Loucy (cell line): ENCODE measurements at regions not wholly inside any gene's neighbourhood (a gene's known extent, or its start where the extent isn't known, plus 50 kb on each side); places are given as distances from the start of the nearest gene placed in this dataset.

Experiments
- EZH2phosphoT487 ChIP-seq: fragments of 200-600 bp; IDR thresholded peaks from 2 replicates; pipeline ENCODE4 v1.6.1; 2018; ENCODE audit warnings: antibody characterized with exemption, mild to moderate bottlenecking, moderate library complexity, borderline replicate concordance
- TF ChIP-seq, protein P1 (sequence below): fragments of 200-600 bp; sonication (generic); conservative IDR thresholded peaks from 2 replicates; pipeline ENCODE4 v1.5.1; 2014; ENCODE audit warnings: mild to moderate bottlenecking, antibody characterized with exemption, low read length

DNA sequence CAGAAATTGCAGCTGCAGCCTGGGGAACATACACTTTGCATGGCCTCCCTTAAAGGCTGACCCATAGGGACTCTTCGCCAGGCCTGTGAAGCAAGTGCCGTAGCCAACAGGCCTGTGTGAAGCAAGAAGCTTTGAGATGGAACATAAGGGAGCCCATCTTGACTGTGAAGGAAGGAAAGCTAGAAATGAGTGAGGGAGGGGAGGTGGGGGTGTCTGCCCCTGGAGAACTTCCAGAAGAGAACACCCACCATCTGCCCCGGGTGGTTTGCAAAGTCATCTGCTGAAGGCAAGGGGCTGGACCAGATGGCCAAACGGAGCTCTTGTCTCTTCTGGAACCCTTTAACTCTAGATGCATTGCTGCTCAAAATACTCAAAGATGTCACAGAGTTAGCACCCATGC is 103.3 kb upstream of the GRIK3 start:
- TF ChIP-seq, protein P1, sequence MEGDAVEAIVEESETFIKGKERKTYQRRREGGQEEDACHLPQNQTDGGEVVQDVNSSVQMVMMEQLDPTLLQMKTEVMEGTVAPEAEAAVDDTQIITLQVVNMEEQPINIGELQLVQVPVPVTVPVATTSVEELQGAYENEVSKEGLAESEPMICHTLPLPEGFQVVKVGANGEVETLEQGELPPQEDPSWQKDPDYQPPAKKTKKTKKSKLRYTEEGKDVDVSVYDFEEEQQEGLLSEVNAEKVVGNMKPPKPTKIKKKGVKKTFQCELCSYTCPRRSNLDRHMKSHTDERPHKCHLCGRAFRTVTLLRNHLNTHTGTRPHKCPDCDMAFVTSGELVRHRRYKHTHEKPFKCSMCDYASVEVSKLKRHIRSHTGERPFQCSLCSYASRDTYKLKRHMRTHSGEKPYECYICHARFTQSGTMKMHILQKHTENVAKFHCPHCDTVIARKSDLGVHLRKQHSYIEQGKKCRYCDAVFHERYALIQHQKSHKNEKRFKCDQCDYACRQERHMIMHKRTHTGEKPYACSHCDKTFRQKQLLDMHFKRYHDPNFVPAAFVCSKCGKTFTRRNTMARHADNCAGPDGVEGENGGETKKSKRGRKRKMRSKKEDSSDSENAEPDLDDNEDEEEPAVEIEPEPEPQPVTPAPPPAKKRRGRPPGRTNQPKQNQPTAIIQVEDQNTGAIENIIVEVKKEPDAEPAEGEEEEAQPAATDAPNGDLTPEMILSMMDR = no peak
- TF ChIP-seq EZH2phosphoT487 = no peak
